GM23338 (cell line): ENCODE measurements at regions not wholly inside any gene's neighbourhood (a gene's known extent, or its start where the extent isn't known, plus 50 kb on each side); places are given as distances from the start of the nearest gene placed in this dataset.

ENCODE experiments used
- ATAC-seq: fragments of 200-7000 bp; cut with Tn5 transposase; 3 replicates; pipeline ENCODE4 v1.9.1; 2020
- DNase-seq: peaks from one replicate; pipeline ENCODE4 v3.0.0-alpha.2; 2015; ENCODE audit warnings: low spot score
- H2AFZ ChIP-seq: fragments of 200-600 bp; sonication (generic); 2 replicates; pipeline ENCODE4 v1.8.0; 2016; ENCODE audit warnings: antibody characterized with exemption, mild to moderate bottlenecking, moderate library complexity
- H3F3A ChIP-seq: fragments of 200-600 bp; sonication (generic); replicated peaks from 2 replicates; pipeline ENCODE4 v1.8.0; 2017; ENCODE audit warnings: antibody characterized with exemption, mixed run types, low read depth
- H3K27ac ChIP-seq: fragments of 200-600 bp; sonication (generic); 2 replicates; pipeline ENCODE4 v1.6.1; 2016; ENCODE audit warnings: low read depth
- H3K27me3 ChIP-seq: fragments of 200-600 bp; sonication (generic); 2 replicates; pipeline ENCODE4 v1.8.0; 2016; ENCODE audit warnings: mild to moderate bottlenecking, mixed run types, moderate library complexity; ENCODE audit not compliant: insufficient read depth
- H3K36me3 ChIP-seq: fragments of 200-600 bp; sonication (generic); 2 replicates; pipeline ENCODE4 v1.8.0; 2016; ENCODE audit warnings: mild to moderate bottlenecking; ENCODE audit not compliant: insufficient read depth
- H3K4me1 ChIP-seq: fragments of 200-600 bp; sonication (generic); 2 replicates; pipeline ENCODE4 v1.8.0; 2016; ENCODE audit warnings: mild to moderate bottlenecking, moderate library complexity; ENCODE audit not compliant: insufficient read depth
- H3K4me2 ChIP-seq: fragments of 200-600 bp; sonication (generic); 2 replicates; pipeline ENCODE4 v1.7.1; 2017; ENCODE audit warnings: mixed run types
- H3K4me3 ChIP-seq: fragments of 200-600 bp; sonication (generic); 2 replicates; pipeline ENCODE4 v1.6.1; 2016; ENCODE audit warnings: mixed run types
- H3K79me2 ChIP-seq: fragments of 200-600 bp; sonication (generic); replicated peaks from 2 replicates; pipeline ENCODE4 v1.8.0; 2017; ENCODE audit warnings: mild to moderate bottlenecking; ENCODE audit not compliant: insufficient read depth
- H3K9me2 ChIP-seq: fragments of 200-600 bp; sonication (generic); 2 replicates; pipeline ENCODE4 v1.8.0; 2017; ENCODE audit not compliant: insufficient read depth
- H4K20me1 ChIP-seq: fragments of 200-600 bp; sonication (generic); replicated peaks from 2 replicates; pipeline ENCODE4 v1.8.0; 2017; ENCODE audit warnings: mild to moderate bottlenecking; ENCODE audit not compliant: insufficient read depth
- H3K27ac Mint-ChIP-seq: 2 replicates; pipeline ENCODE4 v1.8.0; 2020; ENCODE audit warnings: inconsistent platforms, mild to moderate bottlenecking, moderate library complexity, mixed read lengths
- H3K27me3 Mint-ChIP-seq: 3 replicates; pipeline ENCODE4 v1.8.0; 2022; ENCODE audit warnings: low read depth, mild to moderate bottlenecking, moderate library complexity, mixed read lengths, inconsistent platforms; ENCODE audit not compliant: insufficient read depth, poor library complexity
- H3K36me3 Mint-ChIP-seq: 3 replicates; pipeline ENCODE4 v1.8.0; 2021; ENCODE audit warnings: low read depth, mild to moderate bottlenecking, inconsistent platforms, moderate library complexity, mixed read lengths
- H3K4me1 Mint-ChIP-seq: 3 replicates; pipeline ENCODE4 v1.8.0; 2020; ENCODE audit warnings: mild to moderate bottlenecking, inconsistent platforms, mixed read lengths
- H3K4me3 Mint-ChIP-seq: 3 replicates; pipeline ENCODE4 v1.8.0; 2021; ENCODE audit warnings: moderate library complexity, mild to moderate bottlenecking, inconsistent platforms, mixed read lengths
- H3K9me3 Mint-ChIP-seq: 3 replicates; pipeline ENCODE4 v1.8.0; 2020; ENCODE audit warnings: moderate library complexity, mild to moderate bottlenecking, inconsistent platforms, mixed read lengths
- CREB1 ChIP-seq: fragments of 250-450 bp; sonication (Bioruptor Pico); IDR thresholded peaks from 2 replicates; pipeline ENCODE4 v1.5.0; 2020; ENCODE audit warnings: low read depth, mild to moderate bottlenecking, moderate library complexity
- EZH2 ChIP-seq: fragments of 200-600 bp; sonication (generic); IDR thresholded peaks from one replicate; pipeline ENCODE4 v1.8.0; 2017; ENCODE audit warnings: antibody characterized with exemption, mild to moderate bottlenecking, low read depth; ENCODE audit not compliant: unreplicated experiment
- EZH2phosphoT487 ChIP-seq: fragments of 200-600 bp; sonication (generic); IDR thresholded peaks from one replicate; pipeline ENCODE4 v1.8.1; 2018; ENCODE audit warnings: antibody characterized with exemption; ENCODE audit not compliant: unreplicated experiment
- JUNB ChIP-seq: IDR thresholded peaks from one replicate; pipeline ENCODE4 v1.6.1; 2016; ENCODE audit warnings: antibody characterized with exemption; ENCODE audit not compliant: unreplicated experiment
- NANOG ChIP-seq: IDR thresholded peaks from 2 replicates; pipeline ENCODE4 v1.6.1; 2016; ENCODE audit warnings: antibody characterized with exemption, borderline replicate concordance
- POLR2AphosphoS5 ChIP-seq: IDR thresholded peaks from 2 replicates; pipeline ENCODE4 v1.6.1; 2016; ENCODE audit warnings: antibody characterized with exemption, low read depth
- STAT1 ChIP-seq: IDR thresholded peaks from one replicate; pipeline ENCODE4 v1.6.1; 2016; ENCODE audit warnings: antibody characterized with exemption; ENCODE audit not compliant: unreplicated experiment
- ZNF114 ChIP-seq: fragments of 250-450 bp; sonication (Bioruptor Pico); IDR thresholded peaks from 2 replicates; pipeline ENCODE4 v1.5.0; 2020; ENCODE audit warnings: mild to moderate bottlenecking, moderate library complexity
- ZNF331 ChIP-seq: fragments of 250-450 bp; sonication (Bioruptor Pico); IDR thresholded peaks from 2 replicates; pipeline ENCODE4 v1.5.0; 2020; ENCODE audit warnings: low read depth, mild to moderate bottlenecking, moderate library complexity
- TF ChIP-seq, protein P1 (sequence below): IDR thresholded peaks from one replicate; pipeline ENCODE4 v1.6.1; 2018; ENCODE audit warnings: antibody characterized with exemption; ENCODE audit not compliant: unreplicated experiment
- TF ChIP-seq, protein P2 (sequence below): IDR thresholded peaks from 2 replicates; pipeline ENCODE4 v1.6.1; 2016; ENCODE audit warnings: antibody characterized with exemption
- TF ChIP-seq, protein P3 (sequence below): fragments of 250-450 bp; sonication (Bioruptor Pico); IDR thresholded peaks from 2 replicates; pipeline ENCODE4 v1.5.0; 2020; ENCODE audit warnings: mild to moderate bottlenecking, moderate library complexity
- TF ChIP-seq, protein P4 (sequence below), 2 experiments: fragments of 200-600 bp in 1 of 2; sonication (generic) in 1 of 2; conservative IDR thresholded peaks; 2 replicates each; pipeline versions ENCODE4 v1.5.1 to v1.6.1; 2016 to 2017; ENCODE audit warnings: antibody characterized with exemption in 2 of 2, low read depth in 2 of 2, mild to moderate bottlenecking in 2 of 2, moderate library complexity in 1 of 2

DNA sequence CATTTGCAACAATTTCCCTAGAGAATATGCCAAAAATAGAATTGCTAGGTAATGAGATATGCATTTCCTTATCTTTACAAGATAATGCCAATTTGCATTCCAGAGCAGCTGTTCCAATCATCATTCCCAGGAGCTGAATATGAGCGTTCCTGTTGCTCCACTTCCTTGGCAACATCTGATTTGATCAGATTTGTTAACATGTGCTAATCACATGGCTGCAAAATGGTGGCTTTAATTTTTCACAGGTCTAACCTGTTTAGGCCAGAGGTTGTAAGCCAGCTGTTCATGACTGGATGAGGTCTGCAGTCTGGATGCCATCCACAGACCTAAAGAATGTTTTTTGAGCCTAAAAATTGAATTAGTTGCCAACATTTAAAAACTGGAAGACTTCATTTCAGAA is 220.7 kb upstream of the IL12B start:
- no peak for DNase-seq
- Mint-ChIP-seq H3K9me3 (no peaks in the 10 kb centered on the region), H3K27ac (no peak overlapping the region), H3K4me1 (no peaks in the 10 kb centered on the region), H3K27me3 (peaks cover 1% of the 10 kb centered on the region), H3K4me3 (no peak overlapping the region), H3K36me3 (no peaks in the 10 kb centered on the region)
- Histone ChIP-seq H3K9me2 (peaks cover 3% of the 10 kb centered on the region; the same call in 1 of the 2 replicates), H3K27ac (no peak overlapping the region), H3K79me2 (no peaks in the 10 kb centered on the region), H3K27me3 (no peaks in the 10 kb centered on the region), H3K36me3 (no peaks in the 10 kb centered on the region), H2AFZ (no peak overlapping the region), H4K20me1 (no peaks in the 10 kb centered on the region), H3K4me2 (no peak overlapping the region), H3F3A (no peaks in the 10 kb centered on the region), H3K4me3 (no peak overlapping the region), H3K4me1 (no peaks in the 10 kb centered on the region)
- no peak for ATAC-seq
- TF ChIP-seq ZNF114 (CRISPR knock-in tag) (no peak), CREB1 (CRISPR knock-in tag) (no peak), STAT1 (no peak), NANOG (no peak), EZH2 (no peak), EZH2phosphoT487 (no peak), JUNB (no peak), POLR2AphosphoS5 (no peak), ZNF331 (CRISPR knock-in tag) (no peak)
- TF ChIP-seq, protein P1, sequence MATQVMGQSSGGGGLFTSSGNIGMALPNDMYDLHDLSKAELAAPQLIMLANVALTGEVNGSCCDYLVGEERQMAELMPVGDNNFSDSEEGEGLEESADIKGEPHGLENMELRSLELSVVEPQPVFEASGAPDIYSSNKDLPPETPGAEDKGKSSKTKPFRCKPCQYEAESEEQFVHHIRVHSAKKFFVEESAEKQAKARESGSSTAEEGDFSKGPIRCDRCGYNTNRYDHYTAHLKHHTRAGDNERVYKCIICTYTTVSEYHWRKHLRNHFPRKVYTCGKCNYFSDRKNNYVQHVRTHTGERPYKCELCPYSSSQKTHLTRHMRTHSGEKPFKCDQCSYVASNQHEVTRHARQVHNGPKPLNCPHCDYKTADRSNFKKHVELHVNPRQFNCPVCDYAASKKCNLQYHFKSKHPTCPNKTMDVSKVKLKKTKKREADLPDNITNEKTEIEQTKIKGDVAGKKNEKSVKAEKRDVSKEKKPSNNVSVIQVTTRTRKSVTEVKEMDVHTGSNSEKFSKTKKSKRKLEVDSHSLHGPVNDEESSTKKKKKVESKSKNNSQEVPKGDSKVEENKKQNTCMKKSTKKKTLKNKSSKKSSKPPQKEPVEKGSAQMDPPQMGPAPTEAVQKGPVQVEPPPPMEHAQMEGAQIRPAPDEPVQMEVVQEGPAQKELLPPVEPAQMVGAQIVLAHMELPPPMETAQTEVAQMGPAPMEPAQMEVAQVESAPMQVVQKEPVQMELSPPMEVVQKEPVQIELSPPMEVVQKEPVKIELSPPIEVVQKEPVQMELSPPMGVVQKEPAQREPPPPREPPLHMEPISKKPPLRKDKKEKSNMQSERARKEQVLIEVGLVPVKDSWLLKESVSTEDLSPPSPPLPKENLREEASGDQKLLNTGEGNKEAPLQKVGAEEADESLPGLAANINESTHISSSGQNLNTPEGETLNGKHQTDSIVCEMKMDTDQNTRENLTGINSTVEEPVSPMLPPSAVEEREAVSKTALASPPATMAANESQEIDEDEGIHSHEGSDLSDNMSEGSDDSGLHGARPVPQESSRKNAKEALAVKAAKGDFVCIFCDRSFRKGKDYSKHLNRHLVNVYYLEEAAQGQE = no peak
- TF ChIP-seq, protein P2, sequence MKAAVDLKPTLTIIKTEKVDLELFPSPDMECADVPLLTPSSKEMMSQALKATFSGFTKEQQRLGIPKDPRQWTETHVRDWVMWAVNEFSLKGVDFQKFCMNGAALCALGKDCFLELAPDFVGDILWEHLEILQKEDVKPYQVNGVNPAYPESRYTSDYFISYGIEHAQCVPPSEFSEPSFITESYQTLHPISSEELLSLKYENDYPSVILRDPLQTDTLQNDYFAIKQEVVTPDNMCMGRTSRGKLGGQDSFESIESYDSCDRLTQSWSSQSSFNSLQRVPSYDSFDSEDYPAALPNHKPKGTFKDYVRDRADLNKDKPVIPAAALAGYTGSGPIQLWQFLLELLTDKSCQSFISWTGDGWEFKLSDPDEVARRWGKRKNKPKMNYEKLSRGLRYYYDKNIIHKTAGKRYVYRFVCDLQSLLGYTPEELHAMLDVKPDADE = no peak
- TF ChIP-seq, protein P3, sequence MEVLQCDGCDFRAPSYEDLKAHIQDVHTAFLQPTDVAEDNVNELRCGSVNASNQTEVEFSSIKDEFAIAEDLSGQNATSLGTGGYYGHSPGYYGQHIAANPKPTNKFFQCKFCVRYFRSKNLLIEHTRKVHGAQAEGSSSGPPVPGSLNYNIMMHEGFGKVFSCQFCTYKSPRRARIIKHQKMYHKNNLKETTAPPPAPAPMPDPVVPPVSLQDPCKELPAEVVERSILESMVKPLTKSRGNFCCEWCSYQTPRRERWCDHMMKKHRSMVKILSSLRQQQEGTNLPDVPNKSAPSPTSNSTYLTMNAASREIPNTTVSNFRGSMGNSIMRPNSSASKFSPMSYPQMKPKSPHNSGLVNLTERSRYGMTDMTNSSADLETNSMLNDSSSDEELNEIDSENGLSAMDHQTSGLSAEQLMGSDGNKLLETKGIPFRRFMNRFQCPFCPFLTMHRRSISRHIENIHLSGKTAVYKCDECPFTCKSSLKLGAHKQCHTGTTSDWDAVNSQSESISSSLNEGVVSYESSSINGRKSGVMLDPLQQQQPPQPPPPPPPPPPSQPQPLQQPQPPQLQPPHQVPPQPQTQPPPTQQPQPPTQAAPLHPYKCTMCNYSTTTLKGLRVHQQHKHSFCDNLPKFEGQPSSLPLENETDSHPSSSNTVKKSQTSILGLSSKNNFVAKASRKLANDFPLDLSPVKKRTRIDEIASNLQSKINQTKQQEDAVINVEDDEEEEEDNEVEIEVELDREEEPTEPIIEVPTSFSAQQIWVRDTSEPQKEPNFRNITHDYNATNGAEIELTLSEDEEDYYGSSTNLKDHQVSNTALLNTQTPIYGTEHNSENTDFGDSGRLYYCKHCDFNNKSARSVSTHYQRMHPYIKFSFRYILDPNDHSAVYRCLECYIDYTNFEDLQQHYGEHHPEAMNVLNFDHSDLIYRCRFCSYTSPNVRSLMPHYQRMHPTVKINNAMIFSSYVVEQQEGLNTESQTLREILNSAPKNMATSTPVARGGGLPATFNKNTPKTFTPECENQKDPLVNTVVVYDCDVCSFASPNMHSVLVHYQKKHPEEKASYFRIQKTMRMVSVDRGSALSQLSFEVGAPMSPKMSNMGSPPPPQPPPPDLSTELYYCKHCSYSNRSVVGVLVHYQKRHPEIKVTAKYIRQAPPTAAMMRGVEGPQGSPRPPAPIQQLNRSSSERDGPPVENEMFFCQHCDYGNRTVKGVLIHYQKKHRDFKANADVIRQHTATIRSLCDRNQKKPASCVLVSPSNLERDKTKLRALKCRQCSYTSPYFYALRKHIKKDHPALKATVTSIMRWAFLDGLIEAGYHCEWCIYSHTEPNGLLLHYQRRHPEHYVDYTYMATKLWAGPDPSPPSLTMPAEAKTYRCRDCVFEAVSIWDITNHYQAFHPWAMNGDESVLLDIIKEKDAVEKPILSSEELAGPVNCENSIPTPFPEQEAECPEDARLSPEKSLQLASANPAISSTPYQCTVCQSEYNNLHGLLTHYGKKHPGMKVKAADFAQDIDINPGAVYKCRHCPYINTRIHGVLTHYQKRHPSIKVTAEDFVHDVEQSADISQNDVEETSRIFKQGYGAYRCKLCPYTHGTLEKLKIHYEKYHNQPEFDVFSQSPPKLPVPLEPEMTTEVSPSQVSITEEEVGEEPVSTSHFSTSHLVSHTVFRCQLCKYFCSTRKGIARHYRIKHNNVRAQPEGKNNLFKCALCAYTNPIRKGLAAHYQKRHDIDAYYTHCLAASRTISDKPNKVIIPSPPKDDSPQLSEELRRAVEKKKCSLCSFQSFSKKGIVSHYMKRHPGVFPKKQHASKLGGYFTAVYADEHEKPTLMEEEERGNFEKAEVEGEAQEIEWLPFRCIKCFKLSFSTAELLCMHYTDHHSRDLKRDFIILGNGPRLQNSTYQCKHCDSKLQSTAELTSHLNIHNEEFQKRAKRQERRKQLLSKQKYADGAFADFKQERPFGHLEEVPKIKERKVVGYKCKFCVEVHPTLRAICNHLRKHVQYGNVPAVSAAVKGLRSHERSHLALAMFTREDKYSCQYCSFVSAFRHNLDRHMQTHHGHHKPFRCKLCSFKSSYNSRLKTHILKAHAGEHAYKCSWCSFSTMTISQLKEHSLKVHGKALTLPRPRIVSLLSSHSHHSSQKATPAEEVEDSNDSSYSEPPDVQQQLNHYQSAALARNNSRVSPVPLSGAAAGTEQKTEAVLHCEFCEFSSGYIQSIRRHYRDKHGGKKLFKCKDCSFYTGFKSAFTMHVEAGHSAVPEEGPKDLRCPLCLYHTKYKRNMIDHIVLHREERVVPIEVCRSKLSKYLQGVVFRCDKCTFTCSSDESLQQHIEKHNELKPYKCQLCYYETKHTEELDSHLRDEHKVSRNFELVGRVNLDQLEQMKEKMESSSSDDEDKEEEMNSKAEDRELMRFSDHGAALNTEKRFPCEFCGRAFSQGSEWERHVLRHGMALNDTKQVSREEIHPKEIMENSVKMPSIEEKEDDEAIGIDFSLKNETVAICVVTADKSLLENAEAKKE (CRISPR knock-in tag) = no peak
- TF ChIP-seq, protein P4, sequence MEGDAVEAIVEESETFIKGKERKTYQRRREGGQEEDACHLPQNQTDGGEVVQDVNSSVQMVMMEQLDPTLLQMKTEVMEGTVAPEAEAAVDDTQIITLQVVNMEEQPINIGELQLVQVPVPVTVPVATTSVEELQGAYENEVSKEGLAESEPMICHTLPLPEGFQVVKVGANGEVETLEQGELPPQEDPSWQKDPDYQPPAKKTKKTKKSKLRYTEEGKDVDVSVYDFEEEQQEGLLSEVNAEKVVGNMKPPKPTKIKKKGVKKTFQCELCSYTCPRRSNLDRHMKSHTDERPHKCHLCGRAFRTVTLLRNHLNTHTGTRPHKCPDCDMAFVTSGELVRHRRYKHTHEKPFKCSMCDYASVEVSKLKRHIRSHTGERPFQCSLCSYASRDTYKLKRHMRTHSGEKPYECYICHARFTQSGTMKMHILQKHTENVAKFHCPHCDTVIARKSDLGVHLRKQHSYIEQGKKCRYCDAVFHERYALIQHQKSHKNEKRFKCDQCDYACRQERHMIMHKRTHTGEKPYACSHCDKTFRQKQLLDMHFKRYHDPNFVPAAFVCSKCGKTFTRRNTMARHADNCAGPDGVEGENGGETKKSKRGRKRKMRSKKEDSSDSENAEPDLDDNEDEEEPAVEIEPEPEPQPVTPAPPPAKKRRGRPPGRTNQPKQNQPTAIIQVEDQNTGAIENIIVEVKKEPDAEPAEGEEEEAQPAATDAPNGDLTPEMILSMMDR (conservative IDR thresholded peaks at IDR 0.05; ENCODE audit: low read depth in 2 of 2) = no peak
